GM12878 (cell line): ENCODE measurements at regions not wholly inside any gene's neighbourhood (a gene's known extent, or its start where the extent isn't known, plus 50 kb on each side); places are given as distances from the start of the nearest gene placed in this dataset.

Experiments used
- ATAC-seq: fragments of 200-7000 bp; cut with Tn5 transposase; 3 replicates; pipeline ENCODE4 v1.9.1; 2020; ENCODE audit warnings: mild to moderate bottlenecking, moderate library complexity
- BruUV-seq: library from RNA; stranded (reverse); fragments of 400-500 nt; replicated peaks from 2 replicates; lab custom pipeline; 2021; lab: Mats Ljungman, UMichigan
- CTCF ChIA-PET: fragments of 300-600 bp; sonication (Branson Sonifier 250); formaldehyde crosslinking; extraction: SDS; loops from one replicate; lab custom pipeline; 2021; ENCODE audit warnings: inconsistent platforms; lab: Yijun Ruan, JAX
- POLR2A ChIA-PET: fragments of 350-600 bp; formaldehyde crosslinking; extraction: SDS; loops from one replicate; lab custom pipeline; 2021; ENCODE audit warnings: inconsistent platforms; lab: Charles Lee
- RAD21 ChIA-PET: fragments of 300-600 bp; sonication (Branson Sonifier 250); formaldehyde crosslinking; loops from one replicate; lab custom pipeline; 2023; ENCODE audit warnings: antibody characterized with exemption; ENCODE audit not compliant: unreplicated experiment; lab: Charles Lee
- SMC1A ChIA-PET: fragments of 300-600 bp; sonication (Branson Sonifier 250); formaldehyde crosslinking; loops from one replicate; lab custom pipeline; 2023; ENCODE audit not compliant: unreplicated experiment, uncharacterized antibody; lab: Charles Lee
- DNase-seq: peaks from one replicate; pipeline ENCODE4 v3.0.0-alpha.2; 2011; ENCODE audit warnings: low read depth, low spot score
- FAIRE-seq: peaks from 3 replicates; lab custom pipeline; 2011; peaks lifted over from hg19 to GRCh38; lab: Jason Lieb, UNC
- H2AFZ ChIP-seq: 2 replicates; pipeline ENCODE4 v1.6.0; 2011; ENCODE audit warnings: low read depth, low read length, control low read depth; ENCODE audit not compliant: control insufficient read depth
- H3K27ac ChIP-seq: 2 replicates; pipeline ENCODE4 v1.5.1; 2011; ENCODE audit warnings: control low read depth; ENCODE audit not compliant: control insufficient read depth, insufficient read depth
- H3K27me3 ChIP-seq, 2 experiments: replicated peaks in 1 of 2; 2 replicates each; pipeline versions ENCODE4 v1.6.0 to v1.6.1; 2011; ENCODE audit warnings: low read length in 1 of 2; ENCODE audit not compliant: control insufficient read depth in 2 of 2, insufficient read depth in 2 of 2
- H3K36me3 ChIP-seq, 2 experiments: 2 replicates each; pipeline ENCODE4 v1.5.1; 2011; ENCODE audit warnings: low read length in 1 of 2; ENCODE audit not compliant: control insufficient read depth in 2 of 2, insufficient read depth in 2 of 2
- H3K4me1 ChIP-seq: 2 replicates; pipeline ENCODE4 v1.6.1; 2011; ENCODE audit warnings: mild to moderate bottlenecking, low read length, moderate library complexity, mixed read lengths; ENCODE audit not compliant: control insufficient read depth, insufficient read depth
- H3K4me2 ChIP-seq: 2 replicates; pipeline ENCODE4 v1.6.0; 2011; ENCODE audit warnings: control low read depth; ENCODE audit not compliant: control insufficient read depth, insufficient read depth
- H3K4me3 ChIP-seq: fragments of 200-600 bp; sonication (generic); 2 replicates; pipeline ENCODE4 v1.5.1; 2016
- H3K79me2 ChIP-seq: 2 replicates; pipeline ENCODE4 v1.6.0; 2011; ENCODE audit warnings: low read length; ENCODE audit not compliant: control insufficient read depth, insufficient read depth
- H3K9ac ChIP-seq: 2 replicates; pipeline ENCODE4 v1.8.0; 2011; ENCODE audit warnings: low read length, control low read depth, mixed read lengths; ENCODE audit not compliant: control insufficient read depth, insufficient read depth
- H3K9me3 ChIP-seq: replicated peaks from 3 replicates; pipeline ENCODE4 v1.5.1; 2011; ENCODE audit warnings: mild to moderate bottlenecking, low read length; ENCODE audit not compliant: control insufficient read depth, insufficient read depth
- H4K20me1 ChIP-seq: 2 replicates; pipeline ENCODE4 v1.6.0; 2011; ENCODE audit not compliant: control insufficient read depth, insufficient read depth
- HDAC2 ChIP-seq: fragments of 200-600 bp; sonication (generic); IDR thresholded peaks from 2 replicates; pipeline ENCODE4 v1.6.1; 2017
- JUND ChIP-seq: IDR thresholded peaks from 2 replicates; pipeline ENCODE4 v1.6.1; 2012; ENCODE audit warnings: low read depth, mild to moderate bottlenecking, low read length, improper control_type of control experiment, moderate library complexity
- KAT2A ChIP-seq: conservative IDR thresholded peaks from 2 replicates; pipeline ENCODE4 v1.6.1; 2011; ENCODE audit warnings: low read depth, low read length; ENCODE audit not compliant: control insufficient read depth
- LARP7 ChIP-seq: fragments of 450-650 bp; IDR thresholded peaks from 2 replicates; pipeline ENCODE4 v1.6.1; 2017; ENCODE audit warnings: mild to moderate bottlenecking
- MEF2B ChIP-seq: fragments of 450-650 bp; IDR thresholded peaks from 2 replicates; pipeline ENCODE4 v1.6.1; 2018; ENCODE audit warnings: mild to moderate bottlenecking, moderate library complexity; ENCODE audit not compliant: partially characterized antibody, poor library complexity, severe bottlenecking
- POU2F2 ChIP-seq: IDR thresholded peaks from 3 replicates; pipeline ENCODE4 v1.6.1; 2011; ENCODE audit warnings: low read depth, mild to moderate bottlenecking, low read length, borderline replicate concordance
- RCOR1 ChIP-seq: conservative IDR thresholded peaks from 2 replicates; pipeline ENCODE4 v1.6.1; 2012; ENCODE audit warnings: low read depth, low read length, improper control_type of control experiment
- SPI1 ChIP-seq: IDR thresholded peaks from 2 replicates; pipeline ENCODE4 v1.6.1; 2011; ENCODE audit warnings: low read depth, mild to moderate bottlenecking, low read length, moderate library complexity, borderline replicate concordance; ENCODE audit not compliant: insufficient read depth
- TBL1XR1 ChIP-seq: IDR thresholded peaks from 2 replicates; pipeline ENCODE4 v1.6.1; 2012; ENCODE audit warnings: low read depth, low read length, improper control_type of control experiment
- ZNF207 ChIP-seq: fragments of 450-650 bp; IDR thresholded peaks from 2 replicates; pipeline ENCODE4 v1.6.1; 2014; ENCODE audit warnings: antibody characterized with exemption, mild to moderate bottlenecking, borderline replicate concordance
- ZNF217 ChIP-seq: fragments of 450-650 bp; IDR thresholded peaks from 2 replicates; pipeline ENCODE4 v1.6.1; 2017; ENCODE audit warnings: antibody characterized with exemption, mild to moderate bottlenecking
- WGBS: methylation state at CpG from one replicate; pipeline ENCODE4 v1.1.6; 2016; ENCODE audit warnings: low lambda C conversion rate; ENCODE audit not compliant: insufficient replicate concordance, insufficient coverage; ENCODE audit errors: missing lambda C conversion rate; 5-methylcytosine and 5-hydroxymethylcytosine counted together
- in situ Hi-C: fragments of 300-500 bp; cut with MboI; formaldehyde crosslinking; loops from 9 replicates; pipeline ENCODE4 v1.14.3; 2018; ENCODE audit warnings: mixed read lengths
- intact Hi-C: fragments of 100-400 bp; cut with micrococcal nuclease; formaldehyde crosslinking; loops from one replicate; pipeline ENCODE4 v1.14.2; 2022; ENCODE audit not compliant: unreplicated experiment
- TF ChIP-seq, protein P1 (sequence below): IDR thresholded peaks from 2 replicates; pipeline ENCODE4 v1.6.1; 2012; ENCODE audit warnings: mild to moderate bottlenecking, low read depth, low read length
- TF ChIP-seq, protein P2 (sequence below): IDR thresholded peaks from 2 replicates; pipeline ENCODE4 v1.6.1; 2012; ENCODE audit warnings: low read length, inconsistent platforms

DNA sequence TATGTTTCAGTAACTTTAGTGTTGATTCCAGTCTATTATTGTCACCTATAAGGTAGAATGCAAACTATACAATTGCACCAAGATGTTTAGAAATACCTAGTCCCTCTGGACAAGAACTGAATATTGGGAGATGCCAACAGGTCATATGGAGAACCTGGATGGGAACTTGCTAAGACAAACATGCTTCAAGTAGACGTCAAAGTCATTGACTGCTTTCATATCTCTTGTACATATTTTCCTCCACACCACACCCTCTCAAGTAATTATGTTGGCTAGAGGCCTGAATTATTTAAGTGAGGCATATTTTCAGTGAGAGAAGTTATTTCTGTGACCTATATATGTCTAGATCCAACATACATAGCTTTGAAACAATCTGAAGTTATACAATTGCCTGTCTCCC lies 453.3 kb downstream of the ELAVL2 start:
- intact Hi-C loops, result no loop called here
- DNase-seq, result no peak
- no peaks in the 10 kb centered on the region for H3K79me2 ChIP-seq
- ChIA-PET POLR2A (no interaction called here), CTCF (no interaction called here), SMC1A (no interaction called here)
- BruUV-seq, result no TSS peak
- no peaks in the 10 kb centered on the region for H4K20me1 ChIP-seq
- H3K36me3 ChIP-seq, result no peaks in the 10 kb centered on the region
- no peaks in the 10 kb centered on the region for H3K27me3 ChIP-seq
- no peaks in the 10 kb centered on the region for H3K4me1 ChIP-seq
- no peak for FAIRE-seq
- H3K27ac ChIP-seq, result no peak overlapping the region
- ATAC-seq, result no peak
- no peak overlapping the region for H2AFZ ChIP-seq
- H3K9me3 ChIP-seq, result no peaks in the 10 kb centered on the region
- H3K4me2 ChIP-seq, result no peak overlapping the region
- TF ChIP-seq ZNF207 (no peak), SPI1 (no peak), LARP7 (no peak), POU2F2 (no peak), MEF2B (no peak), JUND (no peak), KAT2A (no peak), RCOR1 (no peak), ZNF217 (no peak), TBL1XR1 (no peak), HDAC2 (no peak)
- TF ChIP-seq, protein P1, sequence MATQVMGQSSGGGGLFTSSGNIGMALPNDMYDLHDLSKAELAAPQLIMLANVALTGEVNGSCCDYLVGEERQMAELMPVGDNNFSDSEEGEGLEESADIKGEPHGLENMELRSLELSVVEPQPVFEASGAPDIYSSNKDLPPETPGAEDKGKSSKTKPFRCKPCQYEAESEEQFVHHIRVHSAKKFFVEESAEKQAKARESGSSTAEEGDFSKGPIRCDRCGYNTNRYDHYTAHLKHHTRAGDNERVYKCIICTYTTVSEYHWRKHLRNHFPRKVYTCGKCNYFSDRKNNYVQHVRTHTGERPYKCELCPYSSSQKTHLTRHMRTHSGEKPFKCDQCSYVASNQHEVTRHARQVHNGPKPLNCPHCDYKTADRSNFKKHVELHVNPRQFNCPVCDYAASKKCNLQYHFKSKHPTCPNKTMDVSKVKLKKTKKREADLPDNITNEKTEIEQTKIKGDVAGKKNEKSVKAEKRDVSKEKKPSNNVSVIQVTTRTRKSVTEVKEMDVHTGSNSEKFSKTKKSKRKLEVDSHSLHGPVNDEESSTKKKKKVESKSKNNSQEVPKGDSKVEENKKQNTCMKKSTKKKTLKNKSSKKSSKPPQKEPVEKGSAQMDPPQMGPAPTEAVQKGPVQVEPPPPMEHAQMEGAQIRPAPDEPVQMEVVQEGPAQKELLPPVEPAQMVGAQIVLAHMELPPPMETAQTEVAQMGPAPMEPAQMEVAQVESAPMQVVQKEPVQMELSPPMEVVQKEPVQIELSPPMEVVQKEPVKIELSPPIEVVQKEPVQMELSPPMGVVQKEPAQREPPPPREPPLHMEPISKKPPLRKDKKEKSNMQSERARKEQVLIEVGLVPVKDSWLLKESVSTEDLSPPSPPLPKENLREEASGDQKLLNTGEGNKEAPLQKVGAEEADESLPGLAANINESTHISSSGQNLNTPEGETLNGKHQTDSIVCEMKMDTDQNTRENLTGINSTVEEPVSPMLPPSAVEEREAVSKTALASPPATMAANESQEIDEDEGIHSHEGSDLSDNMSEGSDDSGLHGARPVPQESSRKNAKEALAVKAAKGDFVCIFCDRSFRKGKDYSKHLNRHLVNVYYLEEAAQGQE, result no peak
- TF ChIP-seq, protein P2, sequence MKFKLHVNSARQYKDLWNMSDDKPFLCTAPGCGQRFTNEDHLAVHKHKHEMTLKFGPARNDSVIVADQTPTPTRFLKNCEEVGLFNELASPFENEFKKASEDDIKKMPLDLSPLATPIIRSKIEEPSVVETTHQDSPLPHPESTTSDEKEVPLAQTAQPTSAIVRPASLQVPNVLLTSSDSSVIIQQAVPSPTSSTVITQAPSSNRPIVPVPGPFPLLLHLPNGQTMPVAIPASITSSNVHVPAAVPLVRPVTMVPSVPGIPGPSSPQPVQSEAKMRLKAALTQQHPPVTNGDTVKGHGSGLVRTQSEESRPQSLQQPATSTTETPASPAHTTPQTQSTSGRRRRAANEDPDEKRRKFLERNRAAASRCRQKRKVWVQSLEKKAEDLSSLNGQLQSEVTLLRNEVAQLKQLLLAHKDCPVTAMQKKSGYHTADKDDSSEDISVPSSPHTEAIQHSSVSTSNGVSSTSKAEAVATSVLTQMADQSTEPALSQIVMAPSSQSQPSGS, result no peak
- TF ChIP-seq, all 136 proteins: peak for 0
- Histone ChIP-seq H3K4me3 (no peak overlapping the region), H3K9ac (no peak overlapping the region)
- 100% methylated on average over 1 of the region's 1 CpG for WGBS
- RAD21 ChIA-PET, result no interaction called here
- in situ Hi-C loops, result no loop called here
